Panc1 (cell line): ENCODE measurements at regions not wholly inside any gene's neighbourhood (a gene's known extent, or its start where the extent isn't known, plus 50 kb on each side); places are given as distances from the start of the nearest gene placed in this dataset.
A peak's percentile ranks its signal among the peaks of the same experiment; 100 is the strongest.

ENCODE experiments used
- ATAC-seq: fragments of 200-7000 bp; cut with Tn5 transposase; 2 replicates; pipeline ENCODE4 v1.9.1; 2020; ENCODE audit warnings: mild to moderate bottlenecking, moderate library complexity
- BruUV-seq: library from RNA; stranded (reverse); fragments of 400-500 nt; replicated peaks from 2 replicates; lab custom pipeline; 2021; lab: Mats Ljungman, UMichigan
- CTCF ChIA-PET: fragments of 300-600 bp; sonication (Branson Sonifier 250); formaldehyde crosslinking; loops from one replicate; lab custom pipeline; 2022; ENCODE audit warnings: antibody characterized with exemption; lab: Charles Lee
- POLR2A ChIA-PET: fragments of 300-600 bp; sonication (Branson Sonifier 250); formaldehyde crosslinking; loops from one replicate; lab custom pipeline; 2022; ENCODE audit warnings: antibody characterized with exemption; lab: Charles Lee
- DNase-seq: peaks from one replicate; pipeline ENCODE4 v3.0.0-alpha.2; 2010; ENCODE audit warnings: low read depth, low spot score
- H3K27ac ChIP-seq: 2 replicates; pipeline ENCODE4 v1.5.1; 2011; ENCODE audit warnings: mild to moderate bottlenecking, low read length, inconsistent platforms
- H3K27me3 ChIP-seq: fragments of 200-500 bp; sonication (Bioruptor generic); 2 replicates; pipeline ENCODE4 v1.6.0; 2014; ENCODE audit warnings: low read length, inconsistent platforms; ENCODE audit not compliant: control insufficient read depth, insufficient read depth
- H3K36me3 ChIP-seq: fragments of 200-500 bp; sonication (Bioruptor generic); 2 replicates; pipeline ENCODE4 v1.5.1; 2014; ENCODE audit warnings: inconsistent platforms, mild to moderate bottlenecking, low read length, moderate library complexity; ENCODE audit not compliant: control insufficient read depth, insufficient read depth
- H3K4me1 ChIP-seq: 2 replicates; pipeline ENCODE4 v1.5.1; 2011; ENCODE audit warnings: inconsistent platforms, mild to moderate bottlenecking, low read length, moderate library complexity; ENCODE audit not compliant: control insufficient read depth, insufficient read depth
- H3K4me3 ChIP-seq, 2 experiments: 2 replicates each; pipeline ENCODE4 v1.5.1; 2011 to 2012; ENCODE audit warnings: low read depth in 2 of 2, low read length in 2 of 2, mild to moderate bottlenecking in 2 of 2, inconsistent platforms in 1 of 2, moderate library complexity in 1 of 2
- H3K9me3 ChIP-seq: fragments of 200-500 bp; sonication (Bioruptor generic); 2 replicates; pipeline ENCODE4 v1.5.1; 2014; ENCODE audit warnings: low read depth, mild to moderate bottlenecking, inconsistent platforms, low read length, moderate library complexity; ENCODE audit not compliant: control insufficient read depth, insufficient read depth
- CTCF ChIP-seq: fragments of 450-650 bp; IDR thresholded peaks from 2 replicates; pipeline ENCODE4 v1.5.1; 2017; ENCODE audit warnings: mild to moderate bottlenecking
- POLR2AphosphoS5 ChIP-seq: IDR thresholded peaks from 2 replicates; pipeline ENCODE4 v1.6.1; 2012; ENCODE audit warnings: mild to moderate bottlenecking, low read depth, low read length, moderate library complexity
- REST ChIP-seq, 2 experiments: IDR thresholded peaks; 2 replicates each; pipeline ENCODE4 v1.6.1; 2011 to 2012; ENCODE audit warnings: low read depth in 2 of 2, control low read depth in 1 of 2, low read length in 1 of 2, mild to moderate bottlenecking in 1 of 2, moderate library complexity in 1 of 2; ENCODE audit not compliant: insufficient read depth in 1 of 2
- SIN3A ChIP-seq: IDR thresholded peaks from 2 replicates; pipeline ENCODE4 v1.6.1; 2012; ENCODE audit warnings: low read depth, mild to moderate bottlenecking, low read length, moderate library complexity, borderline replicate concordance; ENCODE audit not compliant: insufficient read depth
- TCF7L2 ChIP-seq: IDR thresholded peaks from 2 replicates; pipeline ENCODE4 v1.6.1; 2011; ENCODE audit warnings: mild to moderate bottlenecking, low read depth, low read length, inconsistent platforms
- in situ Hi-C: cut with HindIII; loops from 2 replicates; pipeline ENCODE4 v1.10.0; 2016; ENCODE audit warnings: low sequenced_read_pairs, low pct_unique_long_range_greater_than_20kb
- intact Hi-C: fragments of 100-400 bp; cut with micrococcal nuclease; formaldehyde crosslinking; loops from one replicate; pipeline ENCODE4 v1.10.0; 2022; ENCODE audit not compliant: unreplicated experiment

DNA sequence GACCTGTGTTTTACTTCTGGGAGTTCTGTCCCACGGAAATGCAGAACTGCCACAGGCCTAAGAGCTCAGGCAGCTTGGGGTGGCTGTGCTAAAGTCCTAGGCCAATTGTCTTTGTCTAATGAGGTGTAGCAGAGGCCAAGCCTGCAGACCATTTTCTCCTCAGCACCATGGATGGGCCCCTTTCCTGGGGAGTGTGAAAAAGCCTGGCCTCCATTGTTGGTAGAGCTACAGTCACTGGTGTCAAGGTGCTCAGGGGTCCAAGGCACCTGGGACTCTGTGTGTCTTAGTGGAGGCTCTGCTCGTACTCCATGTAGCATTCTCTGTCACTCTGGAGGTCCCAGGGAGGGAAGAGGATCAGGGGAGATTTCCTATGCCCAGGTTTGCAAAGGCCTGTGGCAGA lies 329.6 kb downstream of the SLITRK5 start:
- TF ChIP-seq REST (IDR thresholded peaks at IDR 0.05; ENCODE audit: insufficient read depth in 1 of 2, low read depth in 2 of 2, low read length in 1 of 2) (no peak), POLR2AphosphoS5 (no peak), SIN3A (no peak), CTCF (no peak), TCF7L2 (no peak)
- intact Hi-C loops = no loop called here

DNA sequence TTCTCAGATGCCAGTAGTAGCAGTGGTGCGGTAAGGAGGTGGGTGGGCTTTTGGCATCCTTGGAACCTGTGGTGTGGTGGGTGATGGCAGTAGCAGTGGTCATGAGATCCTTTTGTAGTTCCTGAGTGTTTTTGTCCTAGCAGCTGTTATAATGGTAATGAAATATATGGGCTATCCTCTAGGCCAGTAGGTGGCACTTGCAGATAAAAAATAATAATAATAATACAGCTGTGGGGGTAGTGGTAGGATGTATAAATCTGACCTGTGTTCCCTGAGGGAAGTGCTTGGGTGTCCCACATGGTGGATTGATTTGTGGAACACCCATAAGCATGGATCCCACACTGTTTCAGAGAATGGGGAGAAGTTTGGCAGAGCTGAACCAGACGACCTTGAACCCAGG lies 334.0 kb downstream of the SLITRK5 start:
- no peaks in the 10 kb centered on the region for H3K4me1 ChIP-seq
- H3K27me3 ChIP-seq = no peaks in the 10 kb centered on the region
- ChIA-PET POLR2A (no interaction called here), CTCF (no interaction called here)
- DNase-seq (no peak), ATAC-seq (no peak)
- intact Hi-C loops (no loop called here), in situ Hi-C loops (no loop called here)
- no peak overlapping the region for H3K27ac ChIP-seq
- no peaks in the 10 kb centered on the region for H3K9me3 ChIP-seq
- no TSS peak for BruUV-seq
- no peaks in the 10 kb centered on the region for H3K36me3 ChIP-seq
- TF ChIP-seq REST (IDR thresholded peaks at IDR 0.05; ENCODE audit: insufficient read depth in 1 of 2, low read depth in 2 of 2, low read length in 1 of 2) (no peak), CTCF (peak; percentile 11; the same call in 1 of the 2 replicates)
- H3K4me3 ChIP-seq = no peak overlapping the region

More for the DNA sequence above, 329.6 kb downstream of the SLITRK5 start:
- DNase-seq = no peak
- no peaks in the 10 kb centered on the region for H3K27me3 ChIP-seq
- H3K4me1 ChIP-seq = no peaks in the 10 kb centered on the region
- no peak for ATAC-seq
- in situ Hi-C loops = no loop called here
- ChIA-PET POLR2A (no interaction called here), CTCF (no interaction called here)
- no peak overlapping the region for H3K27ac ChIP-seq
- H3K9me3 ChIP-seq = no peaks in the 10 kb centered on the region
- H3K36me3 ChIP-seq = no peaks in the 10 kb centered on the region
- no TSS peak for BruUV-seq
- H3K4me3 ChIP-seq = no peak overlapping the region
